Naive thymus-derived CD4-positive, alpha-beta T cell (primary cell): ENCODE measurements at regions not wholly inside any gene's neighbourhood (a gene's known extent, or its start where the extent isn't known, plus 50 kb on each side); places are given as distances from the start of the nearest gene placed in this dataset.

ENCODE experiments used
- ATAC-seq: fragments of 150-1000 bp; cut with Tn5 transposase; 2 replicates; pipeline ENCODE4 v1.10.0; 2021; ENCODE audit warnings: mild to moderate bottlenecking, moderate library complexity
- CTCF ChIA-PET: fragments of 350-600 bp; sonication (Branson Sonifier 250); formaldehyde crosslinking; loops from one replicate; lab custom pipeline; 2021; ENCODE audit warnings: antibody characterized with exemption; lab: Charles Lee
- POLR2A ChIA-PET: fragments of 350-600 bp; sonication (Branson Sonifier 250); formaldehyde crosslinking; loops from one replicate; lab custom pipeline; 2021; ENCODE audit warnings: antibody characterized with exemption, inconsistent platforms; lab: Charles Lee
- DNase-seq, 9 donors: peaks; one replicate each; pipeline versions ENCODE4 v3.0.0 to v3.0.0-alpha.2; 2020 to 2022; ENCODE audit warnings: mixed read lengths in 1 of 9
- H3K27ac ChIP-seq: one replicate; pipeline ENCODE4 v1.7.0; 2013; ENCODE audit warnings: mild to moderate bottlenecking, low read depth, low read length, moderate library complexity
- H3K27me3 ChIP-seq, 2 donors: one replicate each; pipeline ENCODE4 v1.7.0; 2013; ENCODE audit warnings: low read length in 2 of 2, mild to moderate bottlenecking in 2 of 2, moderate library complexity in 2 of 2; ENCODE audit not compliant: control insufficient read depth in 2 of 2, insufficient read depth in 2 of 2
- H3K36me3 ChIP-seq, 3 experiments: 1 replicate in 2 of 3; 2 replicates in 1 of 3; pipeline ENCODE4 v1.7.0; 2013; ENCODE audit warnings: low read length in 3 of 3, mild to moderate bottlenecking in 3 of 3, moderate library complexity in 1 of 3; ENCODE audit not compliant: insufficient read depth in 3 of 3, control insufficient read depth in 2 of 3
- H3K4me1 ChIP-seq, 2 donors: one replicate each; pipeline ENCODE4 v1.7.0; 2013; ENCODE audit warnings: low read length in 2 of 2, mild to moderate bottlenecking in 2 of 2, moderate library complexity in 1 of 2; ENCODE audit not compliant: control insufficient read depth in 2 of 2, insufficient read depth in 2 of 2
- H3K4me3 ChIP-seq: 2 replicates; pipeline ENCODE4 v1.7.0; 2013; ENCODE audit warnings: mild to moderate bottlenecking, low read length
- H3K9me3 ChIP-seq, 3 experiments: 1 replicate in 2 of 3; 2 replicates in 1 of 3; pipeline ENCODE4 v1.7.0; 2013; ENCODE audit warnings: low read length in 3 of 3; ENCODE audit not compliant: control insufficient read depth in 2 of 3
- H3K27ac Mint-ChIP-seq, 9 donors: one replicate each; pipeline ENCODE4 v1.8.0; 2020 to 2022; ENCODE audit warnings: mixed read lengths in 9 of 9, mild to moderate bottlenecking in 8 of 9, moderate library complexity in 5 of 9, inconsistent platforms in 2 of 9
- H3K27me3 Mint-ChIP-seq, 5 donors: one replicate each; pipeline ENCODE4 v1.8.0; 2021 to 2022; ENCODE audit warnings: mixed read lengths in 5 of 5, mild to moderate bottlenecking in 1 of 5
- H3K36me3 Mint-ChIP-seq, 5 donors: one replicate each; pipeline ENCODE4 v1.8.0; 2020 to 2022; ENCODE audit warnings: mixed read lengths in 5 of 5, mild to moderate bottlenecking in 3 of 5, inconsistent platforms in 1 of 5
- H3K4me1 Mint-ChIP-seq, 7 donors: one replicate each; pipeline ENCODE4 v1.8.0; 2020 to 2022; ENCODE audit warnings: mixed read lengths in 7 of 7, mild to moderate bottlenecking in 3 of 7, inconsistent platforms in 1 of 7
- H3K4me3 Mint-ChIP-seq, 10 donors: one replicate each; pipeline ENCODE4 v1.8.0; 2020 to 2022; ENCODE audit warnings: mild to moderate bottlenecking in 10 of 10, mixed read lengths in 10 of 10, moderate library complexity in 6 of 10, inconsistent platforms in 2 of 10
- H3K9me3 Mint-ChIP-seq, 11 donors: one replicate each; pipeline ENCODE4 v1.8.0; 2020 to 2022; ENCODE audit warnings: mixed read lengths in 11 of 11, mild to moderate bottlenecking in 4 of 11, inconsistent platforms in 1 of 11, moderate library complexity in 1 of 11
- intact Hi-C, 2 donors: fragments of 100-400 bp; cut with micrococcal nuclease; formaldehyde crosslinking; loops; one replicate each; pipeline ENCODE4 v1.15.1; 2023

DNA sequence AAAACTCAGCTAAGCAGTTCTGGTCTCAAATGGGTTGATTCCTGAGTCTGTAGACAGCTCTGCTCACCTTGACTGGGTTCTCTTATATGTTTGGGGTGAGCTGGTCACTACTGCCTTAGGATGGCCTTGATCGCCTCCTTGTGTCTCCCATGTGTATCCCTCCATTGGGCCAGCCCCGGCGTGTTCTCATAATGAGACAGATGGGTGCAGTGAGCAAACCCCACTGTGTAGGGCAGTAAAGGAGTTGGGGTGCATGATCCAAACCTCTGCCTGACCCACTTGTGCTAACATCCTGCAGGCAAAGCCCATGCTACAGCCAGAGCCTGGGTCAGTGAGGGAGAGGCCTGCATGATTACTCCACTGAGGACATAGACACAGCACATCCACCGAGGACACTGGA, 657.6 kb downstream of the BRD1 start:
- intact Hi-C loops: no loop called here
- DNase-seq: no peak
- no peak overlapping the region for H3K4me3 ChIP-seq
- Mint-ChIP-seq H3K4me3 (no peak overlapping the region), H3K36me3 (peaks cover 0 to 6% (median 0%) of the 10 kb centered on the region in 5 donors), H3K27me3 (peaks cover 0 to 8% (median under 1%) of the 10 kb centered on the region in 5 donors), H3K9me3 (peaks cover 0 to 33% (median 8%) of the 10 kb centered on the region in 11 donors), H3K27ac (no peak overlapping the region), H3K4me1 (no peaks in the 10 kb centered on the region)
- ATAC-seq: no peak
- H3K36me3 ChIP-seq: no peaks in the 10 kb centered on the region
- H3K27ac ChIP-seq: no peak overlapping the region
- H3K4me1 ChIP-seq: no peaks in the 10 kb centered on the region
- H3K27me3 ChIP-seq: no peaks in the 10 kb centered on the region
- ChIA-PET POLR2A (no interaction called here), CTCF (no interaction called here)
- peaks cover 0 to 3% (median 0%) of the 10 kb centered on the region in 3 experiments for H3K9me3 ChIP-seq

DNA sequence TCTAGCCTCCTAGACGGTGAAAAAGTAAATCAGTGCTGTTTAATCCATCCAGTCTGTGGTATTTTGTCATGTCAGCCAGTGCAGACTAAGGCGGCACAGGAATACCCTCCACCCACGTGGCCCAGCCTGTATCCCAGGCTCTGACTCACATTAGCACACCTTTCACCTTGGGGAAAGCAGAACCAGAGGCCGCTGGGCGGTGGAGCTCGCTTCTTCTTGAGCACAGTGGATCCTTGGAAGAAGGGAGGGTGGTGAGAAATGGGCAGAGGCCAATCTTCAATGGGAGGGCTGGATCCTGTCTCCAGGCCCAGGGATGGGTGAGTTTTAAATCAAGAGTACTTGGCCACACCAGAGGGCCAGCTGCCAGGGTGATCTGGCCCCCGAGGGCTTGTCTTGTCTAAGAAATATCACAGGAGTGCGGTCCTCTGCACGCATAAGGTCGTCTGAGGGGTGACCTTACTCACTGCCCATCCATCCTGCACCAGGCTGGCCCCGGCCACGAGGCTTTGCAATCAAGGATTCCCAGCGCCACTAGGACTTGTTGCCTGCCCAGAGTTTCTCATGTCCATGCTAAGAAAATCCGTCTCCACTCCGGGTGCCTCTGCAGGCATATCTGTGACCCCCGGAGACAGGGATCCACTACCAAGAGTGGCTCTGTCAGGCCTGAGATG, 658.5 kb downstream of the BRD1 start:
- H3K36me3 ChIP-seq: no peaks in the 10 kb centered on the region
- Mint-ChIP-seq H3K27ac (no peak overlapping the region), H3K4me3 (no peak overlapping the region), H3K9me3 (peaks cover 0 to 33% (median 8%) of the 10 kb centered on the region in 11 donors), H3K36me3 (peaks cover 0 to 6% (median 0%) of the 10 kb centered on the region in 5 donors), H3K4me1 (no peaks in the 10 kb centered on the region), H3K27me3 (peaks cover 0 to 5% (median 0%) of the 10 kb centered on the region in 5 donors)
- H3K4me3 ChIP-seq: no peak overlapping the region
- H3K27me3 ChIP-seq: no peaks in the 10 kb centered on the region
- ChIA-PET CTCF (no interaction called here), POLR2A (no interaction called here)
- peaks cover 0 to 3% (median 0%) of the 10 kb centered on the region in 3 experiments for H3K9me3 ChIP-seq
- no peak for ATAC-seq
- intact Hi-C loops: no loop called here
- DNase-seq: no peak
- H3K27ac ChIP-seq: no peak overlapping the region
- no peaks in the 10 kb centered on the region for H3K4me1 ChIP-seq

DNA sequence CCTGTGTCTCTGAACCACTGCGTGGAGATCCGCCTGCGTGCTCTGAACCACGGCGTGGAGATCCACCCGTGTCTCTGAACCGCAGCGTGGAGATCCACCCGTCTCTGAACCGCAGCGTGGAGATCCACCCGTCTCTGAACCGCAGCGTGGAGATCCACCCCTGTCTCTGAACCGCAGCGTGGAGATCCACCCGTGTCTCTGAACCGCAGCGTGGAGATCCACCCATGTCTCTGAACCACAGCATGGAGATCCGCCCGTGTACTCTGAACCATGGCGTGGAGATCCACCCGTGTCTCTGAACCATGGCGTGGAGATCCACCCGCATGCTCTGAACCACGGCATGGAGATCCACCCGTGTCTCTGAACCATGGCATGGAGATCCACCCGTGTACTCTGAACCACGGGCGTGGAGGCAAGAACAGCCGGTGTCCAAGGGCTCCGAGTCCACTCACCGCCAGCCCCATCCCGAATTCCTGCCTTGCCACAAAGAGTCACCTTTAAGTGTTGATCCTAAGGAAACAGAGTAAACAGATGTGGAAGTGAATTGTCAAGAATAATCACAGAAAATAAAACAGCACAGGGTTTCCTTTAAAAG, 659.4 kb downstream of the BRD1 start:
- no peaks in the 10 kb centered on the region for H3K4me1 ChIP-seq
- H3K27me3 Mint-ChIP-seq: peaks cover 0 to 6% (median 0%) of the 10 kb centered on the region in 5 donors
- DNase-seq: no peak

GRCh38 chr22:49166746-49167145, 660.9 kb downstream of the BRD1 start:
- intact Hi-C loops: no loop called here
- ATAC-seq (no peak), DNase-seq (no peak)
- CTCF ChIA-PET: no interaction called here
- peaks cover 0 to 22% (median 7%) of the 10 kb centered on the region in 11 donors for H3K9me3 Mint-ChIP-seq
- no peaks in the 10 kb centered on the region for H3K36me3 ChIP-seq
- no peaks in the 10 kb centered on the region for H3K27me3 ChIP-seq
- H3K27ac ChIP-seq: no peak overlapping the region
- POLR2A ChIA-PET: no interaction called here
- no peak overlapping the region for H3K4me3 ChIP-seq
- H3K4me1 Mint-ChIP-seq: no peaks in the 10 kb centered on the region
- H3K9me3 ChIP-seq: peaks cover 0 to 3% (median 0%) of the 10 kb centered on the region in 3 experiments
- H3K36me3 Mint-ChIP-seq: peaks cover 0 to 4% (median 0%) of the 10 kb centered on the region in 5 donors
- H3K4me3 Mint-ChIP-seq: no peak overlapping the region
- H3K27me3 Mint-ChIP-seq: peaks cover 0 to 17% (median 5%) of the 10 kb centered on the region in 5 donors
- H3K27ac Mint-ChIP-seq: no peak overlapping the region
- H3K4me1 ChIP-seq: no peaks in the 10 kb centered on the region

More for the DNA sequence above, 659.4 kb downstream of the BRD1 start:
- ATAC-seq: no peak
- no peak overlapping the region for H3K27ac ChIP-seq
- Mint-ChIP-seq H3K9me3 (peaks cover 0 to 33% (median 8%) of the 10 kb centered on the region in 11 donors), H3K27ac (no peak overlapping the region), H3K36me3 (peaks cover 0 to 6% (median 0%) of the 10 kb centered on the region in 5 donors), H3K4me1 (no peaks in the 10 kb centered on the region), H3K4me3 (no peak overlapping the region)
- intact Hi-C loops: no loop called here
- ChIA-PET POLR2A (no interaction called here), CTCF (no interaction called here)
- no peak overlapping the region for H3K4me3 ChIP-seq
- H3K9me3 ChIP-seq: peaks cover 0 to 3% (median 0%) of the 10 kb centered on the region in 3 experiments
- H3K27me3 ChIP-seq: no peaks in the 10 kb centered on the region
- H3K36me3 ChIP-seq: no peaks in the 10 kb centered on the region

DNA sequence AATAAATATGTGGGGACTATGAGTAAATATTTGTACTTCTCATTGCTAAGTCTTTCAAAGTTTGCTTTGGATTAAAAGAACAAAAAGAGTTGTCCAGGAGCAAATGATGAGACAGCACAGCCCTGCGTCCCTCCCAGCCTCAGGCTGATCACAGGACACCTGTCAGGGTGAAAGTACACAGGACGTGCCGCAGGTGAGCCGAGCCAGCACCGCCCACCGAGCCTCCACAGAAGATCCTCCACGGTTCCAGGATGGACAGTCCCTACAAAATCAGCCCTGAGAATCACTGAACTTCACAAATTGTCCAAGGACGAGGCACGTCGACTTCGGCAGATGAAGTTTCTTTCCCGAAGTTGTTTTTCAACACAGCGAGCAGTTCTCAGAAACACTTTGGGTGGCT, 661.5 kb downstream of the BRD1 start:
- H3K4me1 ChIP-seq: no peaks in the 10 kb centered on the region
- no peak overlapping the region for H3K27ac ChIP-seq
- no peaks in the 10 kb centered on the region for H3K4me1 Mint-ChIP-seq
- no peak for DNase-seq
- POLR2A ChIA-PET: no interaction called here
- H3K36me3 Mint-ChIP-seq: no peaks in the 10 kb centered on the region
- CTCF ChIA-PET: no interaction called here
- H3K4me3 ChIP-seq: no peak overlapping the region
- H3K27me3 Mint-ChIP-seq: peaks cover 0 to 16% (median 5%) of the 10 kb centered on the region in 5 donors
- no peaks in the 10 kb centered on the region for H3K36me3 ChIP-seq
- H3K9me3 Mint-ChIP-seq: peaks cover 0 to 17% (median 2%) of the 10 kb centered on the region in 11 donors
- intact Hi-C loops: no loop called here
- no peak for ATAC-seq
- no peak overlapping the region for H3K27ac Mint-ChIP-seq
- no peaks in the 10 kb centered on the region for H3K27me3 ChIP-seq
- H3K4me3 Mint-ChIP-seq: no peak overlapping the region
- H3K9me3 ChIP-seq: peaks cover 0 to 3% (median 0%) of the 10 kb centered on the region in 3 experiments

- Mint-ChIP-seq H3K4me1 (no peaks in the 10 kb centered on the region), H3K27ac (no peak overlapping the region), H3K9me3 (peaks cover 0 to 9% (median 0%) of the 10 kb centered on the region in 11 donors), H3K27me3 (peaks cover 0 to 17% (median 6%) of the 10 kb centered on the region in 5 donors), H3K4me3 (no peak overlapping the region), H3K36me3 (no peaks in the 10 kb centered on the region)
- intact Hi-C loops: no loop called here
- no peak overlapping the region for H3K27ac ChIP-seq
- no peaks in the 10 kb centered on the region for H3K4me1 ChIP-seq
- DNase-seq (no peak), ATAC-seq (no peak)
- H3K27me3 ChIP-seq: no peaks in the 10 kb centered on the region
- POLR2A ChIA-PET: no interaction called here
- CTCF ChIA-PET: no interaction called here
- no peaks in the 10 kb centered on the region for H3K9me3 ChIP-seq
- H3K4me3 ChIP-seq: no peak overlapping the region
- no peaks in the 10 kb centered on the region for H3K36me3 ChIP-seq
Measured at GRCh38 chr22:49164773-49165320, 662.8 kb downstream of the BRD1 start.
